IMR-90 (cell line): ENCODE measurements at regions not wholly inside any gene's neighbourhood (a gene's known extent, or its start where the extent isn't known, plus 50 kb on each side); places are given as distances from the start of the nearest gene placed in this dataset.

ENCODE experiments used
- ATAC-seq: fragments of 200-7000 bp; cut with Tn5 transposase; 2 replicates; pipeline ENCODE4 v1.9.1; 2020; ENCODE audit warnings: low read depth, mild to moderate bottlenecking, moderate library complexity
- BruUV-seq: library from RNA; stranded (reverse); fragments of 400-500 nt; replicated peaks from 2 replicates; lab custom pipeline; 2021; lab: Mats Ljungman, UMichigan
- CTCF ChIA-PET: fragments of 300-600 bp; formaldehyde crosslinking; extraction: SDS; loops from one replicate; lab custom pipeline; 2021; ENCODE audit warnings: antibody characterized with exemption; lab: Yijun Ruan, JAX
- POLR2A ChIA-PET: fragments of 300-600 bp; sonication (Branson Sonifier 250); formaldehyde crosslinking; loops from one replicate; lab custom pipeline; 2022; ENCODE audit warnings: antibody characterized with exemption; ENCODE audit not compliant: unreplicated experiment; lab: Charles Lee
- DNase-seq: peaks from one replicate; pipeline ENCODE4 v3.0.0; 2013
- H2AFZ ChIP-seq: replicated peaks from 2 replicates; pipeline ENCODE3; 2013; ENCODE audit warnings: low read length, mild to moderate bottlenecking; ENCODE audit not compliant: poor library complexity
- H2AK5ac ChIP-seq: 2 replicates; pipeline ENCODE4 v1.6.1; 2013; ENCODE audit warnings: low read depth, low read length, inconsistent platforms
- H2AK9ac ChIP-seq: replicated peaks from 2 replicates; pipeline ENCODE3; 2013; ENCODE audit warnings: mild to moderate bottlenecking, low read depth, low read length, moderate library complexity; ENCODE audit not compliant: poor library complexity
- H2BK120ac ChIP-seq: 2 replicates; pipeline ENCODE4 v1.6.1; 2013; ENCODE audit warnings: low read depth, low read length, inconsistent platforms
- H2BK15ac ChIP-seq: 3 replicates; pipeline ENCODE4 v1.6.1; 2013; ENCODE audit warnings: low read depth, low read length, inconsistent platforms
- H2BK20ac ChIP-seq: 2 replicates; pipeline ENCODE4 v1.6.1; 2013; ENCODE audit warnings: low read depth, mild to moderate bottlenecking, inconsistent platforms, low read length, moderate library complexity
- H2BK5ac ChIP-seq: 2 replicates; pipeline ENCODE4 v1.6.1; 2013; ENCODE audit warnings: mild to moderate bottlenecking, low read depth, low read length, inconsistent platforms; ENCODE audit not compliant: poor library complexity, severe bottlenecking
- H3K14ac ChIP-seq: replicated peaks from 2 replicates; pipeline ENCODE4 v1.6.1; 2013; ENCODE audit warnings: low read depth, low read length, inconsistent platforms
- H3K18ac ChIP-seq: 2 replicates; pipeline ENCODE4 v1.6.1; 2013; ENCODE audit warnings: low read depth, low read length, control low read depth
- H3K23ac ChIP-seq: 2 replicates; pipeline ENCODE4 v1.6.1; 2013; ENCODE audit warnings: low read depth, low read length, inconsistent platforms
- H3K27ac ChIP-seq: 2 replicates; pipeline ENCODE4 v1.5.1; 2013; ENCODE audit warnings: mild to moderate bottlenecking, control low read depth, low read length; ENCODE audit not compliant: insufficient read depth
- H3K27me3 ChIP-seq: 2 replicates; pipeline ENCODE4 v1.6.1; 2013; ENCODE audit warnings: low read length; ENCODE audit not compliant: control insufficient read depth, insufficient read depth
- H3K36me3 ChIP-seq: 2 replicates; pipeline ENCODE4 v1.6.1; 2013; ENCODE audit warnings: low read length, mixed read lengths; ENCODE audit not compliant: control insufficient read depth, insufficient read depth
- H3K4ac ChIP-seq: 2 replicates; pipeline ENCODE4 v1.6.1; 2013; ENCODE audit warnings: low read depth, low read length, inconsistent platforms
- H3K4me1 ChIP-seq: 2 replicates; pipeline ENCODE4 v1.6.1; 2013; ENCODE audit warnings: low read length, mixed read lengths; ENCODE audit not compliant: control insufficient read depth, insufficient read depth
- H3K4me2 ChIP-seq: 2 replicates; pipeline ENCODE4 v1.6.1; 2013; ENCODE audit warnings: low read depth, mild to moderate bottlenecking, control low read depth, low read length, moderate library complexity
- H3K4me3 ChIP-seq: 2 replicates; pipeline ENCODE4 v1.5.1; 2013; ENCODE audit warnings: low read depth, mild to moderate bottlenecking, control low read depth, low read length, moderate library complexity; ENCODE audit not compliant: insufficient read depth
- H3K56ac ChIP-seq: 2 replicates; pipeline ENCODE4 v1.6.1; 2013; ENCODE audit warnings: low read length, inconsistent platforms; ENCODE audit not compliant: insufficient read depth; ENCODE audit errors: extremely low read depth
- H3K79me1 ChIP-seq, 2 experiments: 2 replicates each; pipeline ENCODE4 v1.6.1; 2013; ENCODE audit warnings: low read length in 2 of 2, inconsistent platforms in 1 of 2, low read depth in 1 of 2
- H3K9ac ChIP-seq: 2 replicates; pipeline ENCODE4 v1.6.1; 2013; ENCODE audit warnings: low read depth, low read length, control low read depth
- H3K9me1 ChIP-seq: 2 replicates; pipeline ENCODE4 v1.6.1; 2013; ENCODE audit warnings: low read length, inconsistent platforms; ENCODE audit not compliant: insufficient read depth
- H3K9me3 ChIP-seq: 2 replicates; pipeline ENCODE4 v1.6.1; 2013; ENCODE audit warnings: low read length; ENCODE audit not compliant: control insufficient read depth, insufficient read depth
- H4K20me1 ChIP-seq: 2 replicates; pipeline ENCODE4 v1.6.1; 2013; ENCODE audit warnings: low read length, inconsistent platforms; ENCODE audit not compliant: insufficient read depth
- H4K5ac ChIP-seq: 2 replicates; pipeline ENCODE4 v1.6.1; 2013; ENCODE audit warnings: mild to moderate bottlenecking, low read depth, low read length, control low read depth
- H4K8ac ChIP-seq, 2 experiments: 2 replicates each; pipeline ENCODE4 v1.6.1; 2013; ENCODE audit warnings: low read depth in 2 of 2, low read length in 2 of 2, control low read depth in 1 of 2, inconsistent platforms in 1 of 2
- H4K91ac ChIP-seq: 2 replicates; pipeline ENCODE4 v1.6.1; 2013; ENCODE audit warnings: low read depth, low read length, inconsistent platforms; ENCODE audit not compliant: insufficient read depth
- BHLHE40 ChIP-seq: fragments of 150-350 bp; IDR thresholded peaks from 2 replicates; pipeline ENCODE4 v1.6.1; 2016; ENCODE audit warnings: mild to moderate bottlenecking, low read depth, low read length
- CTCF ChIP-seq: conservative IDR thresholded peaks from 2 replicates; pipeline ENCODE4 v1.5.1; 2012; ENCODE audit warnings: mild to moderate bottlenecking, low read depth, low read length, improper control_type of control experiment
- FOS ChIP-seq: fragments of 150-350 bp; IDR thresholded peaks from 2 replicates; pipeline ENCODE4 v1.6.1; 2016; ENCODE audit warnings: low read depth, low read length
- RAD21 ChIP-seq: IDR thresholded peaks from 2 replicates; pipeline ENCODE4 v1.6.1; 2012; ENCODE audit warnings: low read length, improper control_type of control experiment
- USF2 ChIP-seq: fragments of 150-350 bp; IDR thresholded peaks from 2 replicates; pipeline ENCODE4 v1.6.1; 2017; ENCODE audit warnings: mild to moderate bottlenecking, antibody characterized with exemption, low read length, low read depth
- WGBS, 2 experiments: methylation state at CpG; one replicate each; pipeline versions ENCODE4 v1.1.5 to v1.1.7; 2013; ENCODE audit warnings: missing lambda C conversion rate in 2 of 2; ENCODE audit not compliant: insufficient read length in 1 of 2; ENCODE audit errors: extremely low coverage in 2 of 2; 5-methylcytosine and 5-hydroxymethylcytosine counted together
- dilution Hi-C: fragments of 300-500 bp; cut with HindIII; formaldehyde crosslinking; loops from one replicate; pipeline ENCODE4 v1.14.3; 2018; ENCODE audit warnings: low sequenced_read_pairs; ENCODE audit not compliant: unreplicated experiment
- in situ Hi-C: fragments of 300-500 bp; cut with MboI; formaldehyde crosslinking; loops from 3 replicates; pipeline ENCODE4 v1.14.3; 2019; ENCODE audit warnings: low sequenced_read_pairs, inconsistent platforms, mixed read lengths
- intact Hi-C: fragments of 100-400 bp; cut with micrococcal nuclease; formaldehyde crosslinking; loops from 2 replicates; pipeline ENCODE4 v1.10.0; 2022

GRCh38 chr12:98422812-98423211 is 92.6 kb upstream of the TMPO start:
- Histone ChIP-seq H3K23ac (no peak overlapping the region), H2BK20ac (no peak overlapping the region), H3K36me3 (no peaks in the 10 kb centered on the region), H3K4me2 (no peak overlapping the region), H4K5ac (no peak overlapping the region), H4K20me1 (0 out of 2 replicates have a peak, but pooled peaks cover 4% of the 10 kb centered on the region), H3K27me3 (no peaks in the 10 kb centered on the region; the same call in 1 of the 2 replicates), H3K9me1 (0 out of 2 replicates have a peak, but pooled peaks cover 8% of the 10 kb centered on the region), H3K18ac (no peak overlapping the region), H2AK9ac (no peak overlapping the region), H3K14ac (no peak overlapping the region), H2AFZ (no peak overlapping the region), H3K79me1 (no peaks in the 10 kb centered on the region), H2BK5ac (no peak overlapping the region), H4K91ac (no peak overlapping the region), H4K8ac (no peak overlapping the region), H3K56ac (no peak overlapping the region), H3K4ac (no peak overlapping the region), H3K4me3 (no peak overlapping the region), H3K27ac (no peak overlapping the region), H3K9ac (no peak overlapping the region), H2BK120ac (no peak overlapping the region), H3K4me1 (peaks cover 7% of the 10 kb centered on the region; the same call in 1 of the 2 replicates), H2AK5ac (no peak overlapping the region), H3K9me3 (no peaks in the 10 kb centered on the region), H2BK15ac (no peak overlapping the region)
- in situ Hi-C loops = loop anchor here (10.0 kb wide), 1 partner anchor 92 kb away; the partner anchor contains the start of gene TMPO
- WGBS, 2 experiments = no CpG with 5 or more reads among the region's 4 CpGs
- ATAC-seq = no peak
- BruUV-seq = no TSS peak
- intact Hi-C loops = no loop called here
- ChIA-PET POLR2A (no interaction called here), CTCF (no interaction called here)
- TF ChIP-seq FOS (no peak), BHLHE40 (no peak), RAD21 (peak; percentile 15; the same call in 1 of the 2 replicates), USF2 (no peak), CTCF (peak; percentile 23; the same call in 1 of the 2 replicates)
- dilution Hi-C loops = no loop called here
- DNase-seq = no peak
